ENCODE measurements at regions not wholly inside any gene's neighbourhood (a gene's known extent, or its start where the extent isn't known, plus 50 kb on each side); places are given as distances from the start of the nearest gene placed in this dataset.

DNA sequence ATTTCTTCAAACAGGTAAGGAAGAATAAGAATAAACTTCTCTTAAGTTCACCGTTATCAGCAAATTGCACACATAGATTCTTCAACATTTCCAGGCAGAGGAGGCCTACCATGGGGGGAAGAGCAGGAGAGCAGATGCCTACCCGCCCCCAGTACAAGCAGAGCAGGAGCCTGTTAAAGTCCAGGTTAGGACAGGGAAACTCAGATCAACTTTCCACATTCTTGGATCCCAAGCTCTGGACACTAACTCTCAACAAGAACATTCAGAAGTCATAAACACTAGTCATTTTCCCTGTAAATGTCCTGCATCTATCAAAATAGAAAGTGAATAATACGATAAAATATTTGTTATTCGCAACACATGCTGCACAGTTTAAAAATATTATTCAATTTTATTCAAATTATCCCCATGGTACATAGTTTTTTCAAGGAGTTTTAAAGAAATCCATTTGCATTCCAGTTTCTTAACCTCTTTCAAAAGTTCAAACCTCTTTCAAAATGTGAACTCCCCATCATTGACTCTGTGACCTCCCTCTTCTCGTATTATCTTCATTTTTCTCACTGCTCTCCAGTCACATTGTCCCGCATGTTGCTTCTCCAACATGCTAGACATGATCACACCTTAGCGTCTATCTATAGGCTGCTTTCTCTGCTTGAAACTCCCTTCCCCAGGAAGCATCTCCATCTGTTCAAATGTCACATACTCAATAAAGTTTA is 185.2 kb upstream of the NEIL3 start:
- no peaks in the 10 kb centered on the region for H3K27me3 ChIP-seq (ENCODE audit: control insufficient read depth, insufficient read depth, low read length)
- H3K4me1 ChIP-seq (ENCODE audit: control insufficient read depth, insufficient read depth, low read length), result no peaks in the 10 kb centered on the region
- DNase-seq (ENCODE audit: low read depth in 4 of 6, low spot score in 6 of 6), result no peak
- H3K36me3 ChIP-seq (ENCODE audit: control insufficient read depth, insufficient read depth, low read length), result no peaks in the 10 kb centered on the region
- no peak overlapping the region for H3K27ac ChIP-seq (ENCODE audit: low read depth, low read length)
- peaks cover 5% of the 10 kb centered on the region for H3K9me3 ChIP-seq (ENCODE audit: control insufficient read depth, insufficient read depth, low read length)
- 81% methylated on average over 3 of the region's 7 CpGs for WGBS (ENCODE audit: insufficient coverage)
- H3K4me3 ChIP-seq (ENCODE audit: low read depth, low read length), result no peak overlapping the region

DNA sequence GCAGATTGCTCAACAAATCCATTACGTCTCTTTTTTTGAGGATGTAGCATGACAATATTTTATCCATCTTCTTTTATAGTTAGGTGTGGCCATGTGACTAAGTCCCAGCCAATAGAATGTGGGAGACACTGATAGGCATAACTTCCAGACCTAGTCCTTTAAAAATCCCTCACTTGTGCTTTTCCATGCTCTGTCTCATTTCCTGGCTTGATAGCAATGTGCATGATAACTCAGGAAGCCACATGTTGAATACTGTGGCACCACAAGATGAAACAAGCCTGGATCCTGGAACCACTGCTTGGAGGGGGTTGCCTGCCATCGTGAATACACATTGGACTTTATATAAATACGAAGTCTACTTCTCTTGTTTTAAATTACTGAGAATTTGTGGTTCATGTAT is 184.0 kb upstream of the NEIL3 start:
- no peaks in the 10 kb centered on the region for H3K27me3 ChIP-seq (ENCODE audit: control insufficient read depth, insufficient read depth, low read length)
- WGBS (ENCODE audit: insufficient coverage), result no CpG with 5 or more reads among the region's 3 CpGs
- DNase-seq (ENCODE audit: low read depth in 4 of 6, low spot score in 6 of 6), result no peak

DNA sequence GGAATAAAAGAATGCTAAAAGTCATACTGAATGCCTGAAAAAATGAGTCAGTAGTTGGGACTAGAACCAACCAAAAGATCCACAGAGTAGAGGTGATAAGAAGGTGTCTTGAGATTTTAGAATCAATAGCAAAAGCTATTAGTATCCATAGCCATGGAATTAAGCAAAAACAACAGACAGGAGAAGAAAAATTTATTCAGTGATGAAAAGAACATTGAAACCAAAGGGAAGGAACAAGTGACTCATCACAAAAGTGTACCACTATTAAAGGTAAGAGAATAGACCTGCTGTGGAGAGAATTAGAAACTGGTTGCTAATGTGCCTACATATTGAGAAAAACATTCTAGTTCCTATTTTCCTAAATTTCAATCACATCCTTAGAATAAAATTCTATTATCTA is 182.0 kb upstream of the NEIL3 start:
- Histone ChIP-seq H3K9me3 (ENCODE audit: control insufficient read depth, insufficient read depth, low read length) (peaks cover 7% of the 10 kb centered on the region), H3K27ac (ENCODE audit: low read depth, low read length) (no peak overlapping the region), H3K27me3 (ENCODE audit: control insufficient read depth, insufficient read depth, low read length) (no peaks in the 10 kb centered on the region), H3K4me1 (ENCODE audit: control insufficient read depth, insufficient read depth, low read length) (no peaks in the 10 kb centered on the region), H3K36me3 (ENCODE audit: control insufficient read depth, insufficient read depth, low read length) (no peaks in the 10 kb centered on the region), H3K4me3 (ENCODE audit: low read depth, low read length) (no peak overlapping the region)
- no peak for DNase-seq (ENCODE audit: low read depth in 4 of 6, low spot score in 6 of 6)

More for the DNA sequence above, 184.0 kb upstream of the NEIL3 start:
- Histone ChIP-seq H3K4me1 (ENCODE audit: control insufficient read depth, insufficient read depth, low read length) (no peaks in the 10 kb centered on the region), H3K27ac (ENCODE audit: low read depth, low read length) (no peak overlapping the region), H3K36me3 (ENCODE audit: control insufficient read depth, insufficient read depth, low read length) (no peaks in the 10 kb centered on the region), H3K9me3 (ENCODE audit: control insufficient read depth, insufficient read depth, low read length) (peaks cover 7% of the 10 kb centered on the region), H3K4me3 (ENCODE audit: low read depth, low read length) (no peak overlapping the region)

DNA sequence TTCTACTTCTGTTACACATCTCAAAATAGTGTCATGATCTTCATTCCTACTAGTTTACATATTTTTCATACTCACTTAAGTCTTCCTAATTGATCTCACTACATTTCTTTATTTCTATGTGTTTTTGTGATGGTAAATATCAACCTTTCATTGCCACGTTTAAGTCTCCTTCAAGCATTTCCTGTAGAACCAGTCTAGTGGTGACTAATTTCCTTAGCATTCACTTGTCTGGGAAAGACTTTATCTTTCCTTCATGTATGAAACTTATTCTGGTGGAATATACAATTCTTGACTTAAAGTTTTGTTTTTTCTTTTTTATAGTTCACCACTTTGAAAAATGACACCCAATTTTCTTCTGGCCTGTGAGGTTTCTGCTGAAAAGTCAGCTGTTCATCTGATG is 181.4 kb upstream of the NEIL3 start:
- Histone ChIP-seq H3K4me1 (ENCODE audit: control insufficient read depth, insufficient read depth, low read length) (no peaks in the 10 kb centered on the region), H3K9me3 (ENCODE audit: control insufficient read depth, insufficient read depth, low read length) (peaks cover 7% of the 10 kb centered on the region), H3K27ac (ENCODE audit: low read depth, low read length) (no peak overlapping the region), H3K27me3 (ENCODE audit: control insufficient read depth, insufficient read depth, low read length) (no peaks in the 10 kb centered on the region), H3K36me3 (ENCODE audit: control insufficient read depth, insufficient read depth, low read length) (no peaks in the 10 kb centered on the region), H3K4me3 (ENCODE audit: low read depth, low read length) (no peak overlapping the region)
- no CpG with 5 or more reads among the region's 1 CpG for WGBS (ENCODE audit: insufficient coverage)
- no peak for DNase-seq (ENCODE audit: low read depth in 4 of 6, low spot score in 6 of 6)

DNA sequence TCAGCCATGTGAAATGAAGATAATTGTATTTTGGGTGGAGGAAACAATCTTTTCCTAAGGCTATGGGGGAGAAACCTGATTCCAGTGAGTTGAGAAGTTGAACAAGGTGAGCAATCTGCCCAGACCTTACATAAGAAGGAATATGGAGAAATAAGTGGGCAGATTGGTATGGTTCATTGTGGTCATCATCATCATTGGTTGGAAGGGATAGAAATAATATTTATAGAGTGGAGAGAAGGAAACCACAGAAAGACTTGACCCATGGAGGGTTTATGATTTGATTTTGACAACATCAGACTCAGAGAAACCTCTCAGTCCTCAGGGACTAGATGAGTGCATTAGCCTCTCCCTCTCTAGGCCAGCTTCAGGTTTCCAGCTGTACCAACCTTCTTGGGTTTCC is 177.9 kb upstream of the NEIL3 start:
- DNase-seq (ENCODE audit: low read depth in 4 of 6, low spot score in 6 of 6), result no peak
- no peaks in the 10 kb centered on the region for H3K27me3 ChIP-seq (ENCODE audit: control insufficient read depth, insufficient read depth, low read length)
- H3K4me3 ChIP-seq (ENCODE audit: low read depth, low read length), result no peak overlapping the region
- no peaks in the 10 kb centered on the region for H3K36me3 ChIP-seq (ENCODE audit: control insufficient read depth, insufficient read depth, low read length)
- no peak overlapping the region for H3K27ac ChIP-seq (ENCODE audit: low read depth, low read length)
- peaks cover 7% of the 10 kb centered on the region for H3K9me3 ChIP-seq (ENCODE audit: control insufficient read depth, insufficient read depth, low read length)
- H3K4me1 ChIP-seq (ENCODE audit: control insufficient read depth, insufficient read depth, low read length), result no peaks in the 10 kb centered on the region

DNA sequence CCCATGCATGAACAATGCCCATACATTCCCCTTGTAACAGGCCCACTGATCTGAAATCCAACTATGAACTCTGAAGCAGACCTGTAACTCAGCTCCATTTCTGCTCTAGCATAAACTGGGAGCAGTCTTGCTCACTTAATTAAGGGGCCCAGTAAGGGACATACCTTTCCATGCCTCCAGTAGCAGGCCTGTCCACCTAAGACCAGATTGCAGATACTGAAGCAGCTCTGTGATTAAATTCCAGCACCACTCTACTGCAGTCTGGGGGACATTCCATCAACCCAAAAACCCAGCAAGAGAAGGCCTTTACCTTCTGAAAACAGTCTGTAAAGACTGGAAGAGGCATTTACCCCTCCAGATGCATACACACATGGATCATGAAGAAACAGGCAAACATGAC is 162.0 kb upstream of the NEIL3 start:
- Histone ChIP-seq H3K9me3 (ENCODE audit: control insufficient read depth, insufficient read depth, low read length) (no peaks in the 10 kb centered on the region), H3K4me1 (ENCODE audit: control insufficient read depth, insufficient read depth, low read length) (no peaks in the 10 kb centered on the region), H3K36me3 (ENCODE audit: control insufficient read depth, insufficient read depth, low read length) (no peaks in the 10 kb centered on the region), H3K27ac (ENCODE audit: low read depth, low read length) (no peak overlapping the region), H3K4me3 (ENCODE audit: low read depth, low read length) (no peak overlapping the region), H3K27me3 (ENCODE audit: control insufficient read depth, insufficient read depth, low read length) (no peaks in the 10 kb centered on the region)
- DNase-seq (ENCODE audit: low read depth in 4 of 6, low spot score in 6 of 6), result no peak

DNA sequence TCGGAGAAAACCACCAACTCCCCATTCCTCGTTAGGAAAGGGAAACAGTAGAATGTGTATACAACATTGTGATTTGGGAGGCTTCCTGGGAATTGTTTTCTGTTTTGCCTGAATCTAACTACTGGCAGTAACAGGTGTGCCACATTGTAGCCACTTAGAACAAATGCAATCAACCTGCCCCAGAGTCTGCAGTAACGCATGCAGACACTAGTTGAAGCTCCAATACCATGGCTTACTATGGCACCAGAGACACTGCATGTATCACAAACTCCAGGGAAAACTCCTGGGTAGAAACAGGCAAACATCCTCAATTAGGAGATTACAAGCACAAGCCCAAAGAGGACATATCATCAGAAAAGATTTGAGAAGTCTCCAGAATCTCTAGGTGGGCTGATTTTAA is 154.2 kb upstream of the NEIL3 start:
- Histone ChIP-seq H3K4me3 (ENCODE audit: low read depth, low read length) (no peak overlapping the region), H3K4me1 (ENCODE audit: control insufficient read depth, insufficient read depth, low read length) (no peaks in the 10 kb centered on the region), H3K36me3 (ENCODE audit: control insufficient read depth, insufficient read depth, low read length) (no peaks in the 10 kb centered on the region), H3K9me3 (ENCODE audit: control insufficient read depth, insufficient read depth, low read length) (no peaks in the 10 kb centered on the region), H3K27me3 (ENCODE audit: control insufficient read depth, insufficient read depth, low read length) (no peaks in the 10 kb centered on the region), H3K27ac (ENCODE audit: low read depth, low read length) (no peak overlapping the region)
- DNase-seq (ENCODE audit: low read depth in 4 of 6, low spot score in 6 of 6), result no peak
- no CpG with 5 or more reads among the region's 3 CpGs for WGBS (ENCODE audit: insufficient coverage)

DNA sequence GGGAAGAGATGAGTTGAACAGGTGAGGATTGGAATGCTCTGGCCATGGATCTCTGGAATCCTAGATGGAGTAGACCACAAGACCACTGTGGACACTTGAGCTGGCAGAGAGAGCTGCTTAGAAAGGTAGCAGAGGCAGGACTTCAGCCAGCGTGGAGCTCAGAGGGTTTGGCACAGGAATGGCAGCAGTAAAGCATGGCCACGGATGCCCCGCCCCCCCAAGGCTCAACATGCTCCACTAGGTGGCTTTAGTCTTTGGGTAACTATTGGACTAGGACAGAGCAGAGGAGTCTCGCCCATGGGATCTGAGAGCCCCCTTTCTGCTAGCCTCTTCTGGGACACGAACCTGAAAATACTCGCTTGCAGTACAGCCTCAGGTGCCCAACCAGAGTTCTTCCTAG is 150.1 kb upstream of the NEIL3 start:
- Histone ChIP-seq H3K27me3 (ENCODE audit: control insufficient read depth, insufficient read depth, low read length) (no peaks in the 10 kb centered on the region), H3K36me3 (ENCODE audit: control insufficient read depth, insufficient read depth, low read length) (no peaks in the 10 kb centered on the region), H3K4me1 (ENCODE audit: control insufficient read depth, insufficient read depth, low read length) (no peaks in the 10 kb centered on the region), H3K4me3 (ENCODE audit: low read depth, low read length) (no peak overlapping the region), H3K27ac (ENCODE audit: low read depth, low read length) (no peak overlapping the region), H3K9me3 (ENCODE audit: control insufficient read depth, insufficient read depth, low read length) (no peaks in the 10 kb centered on the region)
- DNase-seq (ENCODE audit: low read depth in 4 of 6, low spot score in 6 of 6), result no peak
- 93% methylated on average over 5 of the region's 6 CpGs for WGBS (ENCODE audit: insufficient coverage)

DNA sequence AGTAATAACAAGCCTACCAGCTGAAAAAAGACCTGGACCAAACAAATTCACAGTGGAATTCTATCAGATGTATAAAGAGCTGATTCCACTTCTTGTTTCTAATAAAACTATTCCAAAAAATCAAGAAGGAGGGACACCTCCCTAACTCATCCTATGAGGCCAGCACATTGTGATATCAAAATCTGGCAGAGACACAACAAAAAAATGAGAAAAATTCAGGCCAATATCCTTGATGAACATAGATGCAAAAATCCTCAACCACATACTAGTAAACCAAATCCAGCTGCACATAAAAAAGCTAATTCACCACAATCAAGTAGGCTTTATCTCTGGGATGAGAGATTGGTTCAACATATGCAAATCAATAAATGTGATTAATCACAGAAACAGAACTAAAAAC is 147.9 kb upstream of the NEIL3 start:
- H3K4me1 ChIP-seq (ENCODE audit: control insufficient read depth, insufficient read depth, low read length), result no peaks in the 10 kb centered on the region
- H3K4me3 ChIP-seq (ENCODE audit: low read depth, low read length), result no peak overlapping the region
- no peaks in the 10 kb centered on the region for H3K9me3 ChIP-seq (ENCODE audit: control insufficient read depth, insufficient read depth, low read length)
- no peak for DNase-seq (ENCODE audit: low read depth in 4 of 6, low spot score in 6 of 6)
- no peaks in the 10 kb centered on the region for H3K36me3 ChIP-seq (ENCODE audit: control insufficient read depth, insufficient read depth, low read length)
- H3K27ac ChIP-seq (ENCODE audit: low read depth, low read length), result no peak overlapping the region
- no peaks in the 10 kb centered on the region for H3K27me3 ChIP-seq (ENCODE audit: control insufficient read depth, insufficient read depth, low read length)

DNA sequence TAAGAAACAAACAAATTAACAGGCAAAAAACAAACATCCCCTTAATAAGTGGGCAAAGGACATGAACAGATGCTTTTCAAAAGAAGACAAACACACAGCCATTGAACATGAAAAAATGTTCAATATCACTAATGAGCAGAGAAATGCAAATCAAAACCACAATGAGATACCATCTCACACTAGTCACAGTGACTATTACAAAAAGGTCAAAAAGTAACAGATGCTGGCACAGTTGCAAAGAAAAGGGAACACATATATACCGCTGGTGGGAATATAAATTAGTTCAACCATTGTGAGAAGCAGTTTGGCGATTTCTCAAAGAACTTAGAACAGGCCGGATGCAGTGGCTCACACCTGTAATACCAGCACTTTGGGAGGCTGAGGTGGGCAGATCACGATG is 146.1 kb upstream of the NEIL3 start:
- H3K4me1 ChIP-seq (ENCODE audit: control insufficient read depth, insufficient read depth, low read length), result no peaks in the 10 kb centered on the region
- H3K4me3 ChIP-seq (ENCODE audit: low read depth, low read length), result no peak overlapping the region
- H3K27ac ChIP-seq (ENCODE audit: low read depth, low read length), result no peak overlapping the region
- no peak for DNase-seq (ENCODE audit: low read depth in 4 of 6, low spot score in 6 of 6)
- H3K27me3 ChIP-seq (ENCODE audit: control insufficient read depth, insufficient read depth, low read length), result no peaks in the 10 kb centered on the region
- no peaks in the 10 kb centered on the region for H3K9me3 ChIP-seq (ENCODE audit: control insufficient read depth, insufficient read depth, low read length)
- WGBS (ENCODE audit: insufficient coverage), result 77% methylated on average over 2 of the region's 4 CpGs
- H3K36me3 ChIP-seq (ENCODE audit: control insufficient read depth, insufficient read depth, low read length), result no peaks in the 10 kb centered on the region

Data from spinal cord (tissue), 9 donors.